MCF 10A (cell line): ENCODE measurements at regions not wholly inside any gene's neighbourhood (a gene's known extent, or its start where the extent isn't known, plus 50 kb on each side); places are given as distances from the start of the nearest gene placed in this dataset.

Experiments used
- BruUV-seq: library from RNA; stranded (reverse); fragments of 400-500 nt; replicated peaks from 2 replicates; lab custom pipeline; 2021; lab: Mats Ljungman, UMichigan
- CTCF ChIA-PET: fragments of 300-600 bp; sonication (Branson Sonifier 250); formaldehyde crosslinking; extraction: SDS; loops from one replicate; lab custom pipeline; 2021; ENCODE audit warnings: antibody characterized with exemption, inconsistent platforms; lab: Yijun Ruan, JAX
- POLR2A ChIA-PET: fragments of 300-600, 350-650 bp; sonication (Branson Sonifier 250); formaldehyde crosslinking; extraction: SDS; loops from one replicate; lab custom pipeline; 2020; ENCODE audit warnings: antibody characterized with exemption, inconsistent platforms; lab: Yijun Ruan, JAX
- DNase-seq: peaks from one replicate; pipeline ENCODE4 v3.0.0-alpha.2; 2018; ENCODE audit not compliant: unreplicated experiment
- H3K27ac Mint-ChIP-seq: one replicate; pipeline ENCODE4 v1.8.0; 2022; ENCODE audit warnings: mild to moderate bottlenecking, low read depth, mixed read lengths; ENCODE audit not compliant: unreplicated experiment
- H3K27me3 Mint-ChIP-seq: one replicate; pipeline ENCODE4 v1.8.0; 2022; ENCODE audit warnings: mixed read lengths; ENCODE audit not compliant: insufficient read depth, unreplicated experiment
- H3K36me3 Mint-ChIP-seq: one replicate; pipeline ENCODE4 v1.8.0; 2022; ENCODE audit warnings: mild to moderate bottlenecking, moderate library complexity, mixed read lengths; ENCODE audit not compliant: insufficient read depth, unreplicated experiment
- H3K4me1 Mint-ChIP-seq: one replicate; pipeline ENCODE4 v1.8.0; 2022; ENCODE audit warnings: mixed read lengths; ENCODE audit not compliant: insufficient read depth, unreplicated experiment
- H3K4me3 Mint-ChIP-seq: one replicate; pipeline ENCODE4 v1.8.0; 2022; ENCODE audit warnings: mild to moderate bottlenecking, moderate library complexity, mixed read lengths; ENCODE audit not compliant: unreplicated experiment
- H3K9me3 Mint-ChIP-seq: one replicate; pipeline ENCODE4 v1.8.0; 2022; ENCODE audit warnings: mixed read lengths; ENCODE audit not compliant: unreplicated experiment
- intact Hi-C: fragments of 100-400 bp; cut with micrococcal nuclease; formaldehyde crosslinking; loops from 2 replicates; pipeline ENCODE4 v1.14.1; 2022
- TF ChIP-seq, protein P1 (sequence below): fragments of 200-600 bp; IDR thresholded peaks from one replicate; pipeline ENCODE4 v1.8.0; 2022; ENCODE audit warnings: antibody characterized with exemption, mild to moderate bottlenecking; ENCODE audit not compliant: unreplicated experiment

- Mint-ChIP-seq H3K9me3 (peaks cover 70% of the 10 kb centered on the region), H3K4me3 (no peak overlapping the region), H3K36me3 (no peaks in the 10 kb centered on the region), H3K27ac (no peak overlapping the region), H3K27me3 (no peaks in the 10 kb centered on the region), H3K4me1 (no peaks in the 10 kb centered on the region)
- intact Hi-C loops = no loop called here
- no peak for DNase-seq
- TF ChIP-seq, protein P1, sequence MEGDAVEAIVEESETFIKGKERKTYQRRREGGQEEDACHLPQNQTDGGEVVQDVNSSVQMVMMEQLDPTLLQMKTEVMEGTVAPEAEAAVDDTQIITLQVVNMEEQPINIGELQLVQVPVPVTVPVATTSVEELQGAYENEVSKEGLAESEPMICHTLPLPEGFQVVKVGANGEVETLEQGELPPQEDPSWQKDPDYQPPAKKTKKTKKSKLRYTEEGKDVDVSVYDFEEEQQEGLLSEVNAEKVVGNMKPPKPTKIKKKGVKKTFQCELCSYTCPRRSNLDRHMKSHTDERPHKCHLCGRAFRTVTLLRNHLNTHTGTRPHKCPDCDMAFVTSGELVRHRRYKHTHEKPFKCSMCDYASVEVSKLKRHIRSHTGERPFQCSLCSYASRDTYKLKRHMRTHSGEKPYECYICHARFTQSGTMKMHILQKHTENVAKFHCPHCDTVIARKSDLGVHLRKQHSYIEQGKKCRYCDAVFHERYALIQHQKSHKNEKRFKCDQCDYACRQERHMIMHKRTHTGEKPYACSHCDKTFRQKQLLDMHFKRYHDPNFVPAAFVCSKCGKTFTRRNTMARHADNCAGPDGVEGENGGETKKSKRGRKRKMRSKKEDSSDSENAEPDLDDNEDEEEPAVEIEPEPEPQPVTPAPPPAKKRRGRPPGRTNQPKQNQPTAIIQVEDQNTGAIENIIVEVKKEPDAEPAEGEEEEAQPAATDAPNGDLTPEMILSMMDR = no peak
- ChIA-PET CTCF (interaction anchor here (1.1 kb wide), 1 partner anchor 15 kb away, joined by 3 read pairs; no protein-coding TSS in a partner anchor), POLR2A (no interaction called here)
- BruUV-seq = no TSS peak
Measured at GRCh38 chr12:5318874-5319273, 113.0 kb upstream of the NTF3 start.

- ChIA-PET POLR2A (no interaction called here), CTCF (interaction anchor here (0.6 to 0.7 kb wide), 2 partner anchors 21 to 1090 kb away, joined by 3 read pairs; no protein-coding TSS in a partner anchor)
- H3K27me3 Mint-ChIP-seq = no peaks in the 10 kb centered on the region
- DNase-seq = no peak
- no TSS peak for BruUV-seq
- no peaks in the 10 kb centered on the region for H3K36me3 Mint-ChIP-seq
- H3K27ac Mint-ChIP-seq = no peak overlapping the region
- TF ChIP-seq, protein P1 = no peak
- intact Hi-C loops = no loop called here
- peaks cover 35% of the 10 kb centered on the region for H3K9me3 Mint-ChIP-seq
- H3K4me1 Mint-ChIP-seq = no peaks in the 10 kb centered on the region
- no peak overlapping the region for H3K4me3 Mint-ChIP-seq
Measured at GRCh38 chr12:5328669-5329517, 103.0 kb upstream of the NTF3 start.

GRCh38 chr12:5332551-5332950 lies 99.4 kb upstream of the NTF3 start:
- Mint-ChIP-seq H3K9me3 (peaks cover 26% of the 10 kb centered on the region), H3K36me3 (no peaks in the 10 kb centered on the region), H3K4me1 (no peaks in the 10 kb centered on the region), H3K27ac (no peak overlapping the region), H3K27me3 (no peaks in the 10 kb centered on the region), H3K4me3 (no peak overlapping the region)
- intact Hi-C loops = no loop called here
- TF ChIP-seq, protein P1 = no peak
- CTCF ChIA-PET = no interaction called here
- POLR2A ChIA-PET = no interaction called here
- no peak for DNase-seq
- no TSS peak for BruUV-seq

- Mint-ChIP-seq H3K4me1 (no peaks in the 10 kb centered on the region), H3K4me3 (no peak overlapping the region), H3K27ac (no peak overlapping the region), H3K36me3 (no peaks in the 10 kb centered on the region), H3K27me3 (no peaks in the 10 kb centered on the region), H3K9me3 (peaks cover 25% of the 10 kb centered on the region)
- no peak for DNase-seq
- ChIA-PET POLR2A (no interaction called here), CTCF (interaction anchor here (0.6 kb wide), 1 partner anchor 484 kb away, joined by 4 read pairs; no protein-coding TSS in a partner anchor)
- TF ChIP-seq, protein P1 = no peak
- intact Hi-C loops = no loop called here
- no TSS peak for BruUV-seq
Measured at GRCh38 chr12:5333096-5333495, 98.8 kb upstream of the NTF3 start.
